ENCODE measurements at regions not wholly inside any gene's neighbourhood (a gene's known extent, or its start where the extent isn't known, plus 50 kb on each side); places are given as distances from the start of the nearest gene placed in this dataset.

DNA sequence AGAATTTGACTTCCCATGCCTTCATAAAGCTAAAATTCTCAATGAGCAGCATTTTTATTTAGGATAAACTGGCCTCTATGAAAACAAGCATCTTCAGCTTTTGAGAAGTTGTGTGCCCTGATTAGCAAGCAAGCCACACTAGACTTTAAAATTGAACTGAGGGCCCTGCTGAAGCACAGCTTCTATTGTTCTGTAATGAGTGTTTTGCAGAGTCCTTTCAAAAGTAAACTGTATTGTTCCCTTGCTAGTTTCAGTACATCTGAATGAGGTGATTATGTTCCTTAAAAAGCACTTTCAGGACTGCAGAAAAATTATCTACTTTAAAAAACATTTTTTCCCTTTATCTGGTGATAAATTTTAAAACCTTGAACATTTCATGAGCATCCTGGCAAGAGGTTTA lies 113.3 kb upstream of the PRPS1L1 start:
- no peak for DNase-seq (ENCODE audit: low read depth)
- H3K4me3 ChIP-seq (ENCODE audit: control insufficient read depth, low read depth, low read length), result no peak overlapping the region
- TF ChIP-seq, protein P1, sequence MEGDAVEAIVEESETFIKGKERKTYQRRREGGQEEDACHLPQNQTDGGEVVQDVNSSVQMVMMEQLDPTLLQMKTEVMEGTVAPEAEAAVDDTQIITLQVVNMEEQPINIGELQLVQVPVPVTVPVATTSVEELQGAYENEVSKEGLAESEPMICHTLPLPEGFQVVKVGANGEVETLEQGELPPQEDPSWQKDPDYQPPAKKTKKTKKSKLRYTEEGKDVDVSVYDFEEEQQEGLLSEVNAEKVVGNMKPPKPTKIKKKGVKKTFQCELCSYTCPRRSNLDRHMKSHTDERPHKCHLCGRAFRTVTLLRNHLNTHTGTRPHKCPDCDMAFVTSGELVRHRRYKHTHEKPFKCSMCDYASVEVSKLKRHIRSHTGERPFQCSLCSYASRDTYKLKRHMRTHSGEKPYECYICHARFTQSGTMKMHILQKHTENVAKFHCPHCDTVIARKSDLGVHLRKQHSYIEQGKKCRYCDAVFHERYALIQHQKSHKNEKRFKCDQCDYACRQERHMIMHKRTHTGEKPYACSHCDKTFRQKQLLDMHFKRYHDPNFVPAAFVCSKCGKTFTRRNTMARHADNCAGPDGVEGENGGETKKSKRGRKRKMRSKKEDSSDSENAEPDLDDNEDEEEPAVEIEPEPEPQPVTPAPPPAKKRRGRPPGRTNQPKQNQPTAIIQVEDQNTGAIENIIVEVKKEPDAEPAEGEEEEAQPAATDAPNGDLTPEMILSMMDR (IDR thresholded peaks at IDR 0.05; ENCODE audit: control insufficient read depth, insufficient read depth, low read depth, low read length, missing control alignments), result no peak

DNA sequence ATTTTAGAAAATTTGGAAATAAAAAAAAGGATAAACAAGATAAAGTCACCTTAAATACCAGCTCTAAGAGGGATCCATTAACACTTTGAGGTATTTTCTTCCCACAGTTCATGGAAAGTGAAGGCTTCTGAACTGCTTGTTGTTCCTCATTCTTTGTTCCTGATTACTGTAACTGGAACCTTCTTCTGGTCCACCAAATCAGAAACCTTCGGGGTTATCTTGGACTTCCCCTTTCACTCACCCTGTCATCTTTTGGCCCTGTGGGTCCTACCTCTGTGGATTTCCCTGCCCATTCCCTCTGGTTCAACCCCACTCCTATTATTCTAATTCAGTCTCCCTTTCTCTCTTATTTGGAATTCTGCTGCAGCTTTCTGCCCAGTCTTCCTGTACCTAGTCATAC lies 116.5 kb upstream of the PRPS1L1 start:
- TF ChIP-seq, protein P1 (IDR thresholded peaks at IDR 0.05; ENCODE audit: control insufficient read depth, insufficient read depth, low read depth, low read length, missing control alignments), result no peak
- DNase-seq (ENCODE audit: low read depth), result no peak
- H3K4me3 ChIP-seq (ENCODE audit: control insufficient read depth, low read depth, low read length), result no peak overlapping the region

DNA sequence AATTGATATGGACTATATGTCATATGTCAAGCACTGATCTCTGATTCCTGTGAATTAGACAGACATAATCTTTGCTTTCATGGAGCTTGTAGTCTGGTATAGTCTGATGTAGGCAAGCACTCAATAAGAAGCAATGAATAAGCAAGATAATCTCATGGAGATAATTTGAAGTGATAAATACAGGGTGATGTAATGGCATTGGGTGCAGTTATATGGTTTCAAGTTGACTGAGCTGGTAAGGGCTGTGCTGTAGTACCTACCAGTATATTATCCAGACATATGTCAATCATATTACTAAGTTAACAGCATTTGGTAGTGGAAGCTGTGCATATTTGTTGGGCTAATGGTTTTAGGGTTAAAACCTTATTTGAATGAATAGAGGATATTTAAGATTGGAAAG lies 117.5 kb upstream of the PRPS1L1 start:
- TF ChIP-seq, protein P1 (IDR thresholded peaks at IDR 0.05; ENCODE audit: control insufficient read depth, insufficient read depth, low read depth, low read length, missing control alignments), result no peak
- H3K4me3 ChIP-seq (ENCODE audit: control insufficient read depth, low read depth, low read length), result no peak overlapping the region
- DNase-seq (ENCODE audit: low read depth), result no peak

DNA sequence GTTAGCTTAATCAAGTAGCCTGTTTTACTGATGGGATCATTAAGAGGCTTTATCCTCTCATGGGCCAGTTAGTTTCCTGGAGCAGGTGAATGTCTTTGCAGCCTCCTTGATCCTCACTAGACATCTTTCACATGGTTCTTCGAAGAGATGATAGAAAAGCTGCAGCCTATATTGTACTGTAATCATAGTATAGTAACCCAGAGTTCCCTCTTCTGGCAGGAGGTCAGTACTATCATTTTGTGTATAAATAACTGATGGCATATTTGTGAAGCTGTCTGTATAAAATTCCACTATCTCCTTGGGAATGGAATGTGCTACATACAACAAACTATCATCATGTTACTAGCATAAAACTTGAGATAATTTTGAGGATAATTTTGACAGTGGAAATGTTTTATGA lies 123.8 kb upstream of the PRPS1L1 start:
- DNase-seq (ENCODE audit: low read depth), result no peak
- TF ChIP-seq, protein P1 (IDR thresholded peaks at IDR 0.05; ENCODE audit: control insufficient read depth, insufficient read depth, low read depth, low read length, missing control alignments), result no peak
- H3K4me3 ChIP-seq (ENCODE audit: control insufficient read depth, low read depth, low read length), result no peak overlapping the region

DNA sequence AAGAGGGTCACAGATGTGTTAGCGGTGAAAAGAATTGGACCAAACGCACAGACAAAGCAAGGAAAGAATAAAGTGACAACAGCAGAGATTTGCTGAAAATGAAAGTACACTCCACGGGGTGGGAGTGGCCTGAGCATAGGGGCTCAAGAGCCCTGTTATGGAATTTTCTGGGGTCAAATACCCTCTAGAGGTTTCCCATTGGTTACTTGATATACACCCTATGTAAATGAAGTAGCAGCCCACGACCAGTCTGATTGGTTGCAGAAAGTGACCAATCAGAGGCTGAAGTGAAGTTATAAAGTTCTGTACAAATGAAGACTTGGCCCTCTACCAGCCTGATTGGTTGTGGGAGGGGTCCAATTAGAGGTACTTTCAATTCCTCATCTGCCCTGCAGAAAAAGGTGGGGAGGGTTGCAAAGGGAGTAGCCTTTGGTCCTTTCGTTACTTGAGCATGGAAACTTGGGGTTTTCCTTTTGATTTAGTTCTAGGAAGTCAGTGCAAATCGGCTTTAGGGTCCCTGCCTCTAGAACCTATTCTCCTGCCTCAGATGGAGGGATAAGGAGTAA lies 125.6 kb upstream of the PRPS1L1 start:
- H3K4me3 ChIP-seq (ENCODE audit: control insufficient read depth, low read depth, low read length), result no peak overlapping the region
- TF ChIP-seq, protein P1 (IDR thresholded peaks at IDR 0.05; ENCODE audit: control insufficient read depth, insufficient read depth, low read depth, low read length, missing control alignments), result no peak
- DNase-seq (ENCODE audit: low read depth), result no peak

DNA sequence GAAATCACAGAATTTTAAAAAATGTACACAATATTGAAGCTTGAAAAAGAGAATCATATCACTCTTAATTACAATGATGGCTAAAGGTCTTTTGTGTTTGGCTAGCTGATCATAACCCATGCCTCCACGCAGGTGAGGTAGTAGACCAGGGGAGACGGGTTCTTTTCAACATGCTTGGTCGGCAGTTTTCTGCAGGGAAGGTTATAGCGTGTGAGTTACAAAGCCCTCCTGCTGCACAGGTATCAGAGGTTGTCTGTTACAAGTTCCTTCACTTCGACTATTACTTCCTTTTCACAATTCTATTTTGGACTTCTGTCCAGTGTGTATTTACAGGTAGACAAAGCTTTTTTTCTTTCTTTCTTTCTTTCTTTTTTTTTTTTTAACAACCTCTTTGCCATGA lies 127.1 kb upstream of the PRPS1L1 start:
- H3K4me3 ChIP-seq (ENCODE audit: control insufficient read depth, low read depth, low read length), result no peak overlapping the region
- TF ChIP-seq, protein P1 (IDR thresholded peaks at IDR 0.05; ENCODE audit: control insufficient read depth, insufficient read depth, low read depth, low read length, missing control alignments), result no peak
- DNase-seq (ENCODE audit: low read depth), result no peak

DNA sequence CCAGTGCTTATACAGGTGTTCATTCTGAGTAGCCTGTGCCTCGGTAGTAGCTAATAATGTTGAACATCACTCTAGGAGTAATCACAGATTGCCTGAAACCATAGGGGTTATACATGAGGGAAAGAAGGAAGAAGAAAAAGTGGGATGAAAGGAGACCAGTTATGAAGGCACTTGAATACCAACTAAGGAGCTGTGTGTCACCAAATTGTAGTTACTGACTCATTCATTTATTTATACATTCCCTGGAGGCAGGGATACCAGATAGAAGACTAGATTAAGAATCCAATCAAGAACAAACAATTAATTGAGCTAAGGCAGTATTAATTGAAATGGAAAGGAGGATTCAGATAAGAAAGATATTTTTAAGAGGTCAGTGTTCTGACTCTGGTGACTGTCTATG lies 129.6 kb upstream of the PRPS1L1 start:
- TF ChIP-seq, protein P1 (IDR thresholded peaks at IDR 0.05; ENCODE audit: control insufficient read depth, insufficient read depth, low read depth, low read length, missing control alignments), result no peak
- DNase-seq (ENCODE audit: low read depth), result no peak
- H3K4me3 ChIP-seq (ENCODE audit: control insufficient read depth, low read depth, low read length), result no peak overlapping the region

All from AG09309 (cell line).